ENCODE measurements at regions not wholly inside any gene's neighbourhood (a gene's known extent, or its start where the extent isn't known, plus 50 kb on each side); places are given as distances from the start of the nearest gene placed in this dataset.

- intact Hi-C loops (cut with DNase I), result no loop called here
These were observed 92.0 kb upstream of the DKK2 start for GRCh38 chr4:107128116-107128515.

DNA sequence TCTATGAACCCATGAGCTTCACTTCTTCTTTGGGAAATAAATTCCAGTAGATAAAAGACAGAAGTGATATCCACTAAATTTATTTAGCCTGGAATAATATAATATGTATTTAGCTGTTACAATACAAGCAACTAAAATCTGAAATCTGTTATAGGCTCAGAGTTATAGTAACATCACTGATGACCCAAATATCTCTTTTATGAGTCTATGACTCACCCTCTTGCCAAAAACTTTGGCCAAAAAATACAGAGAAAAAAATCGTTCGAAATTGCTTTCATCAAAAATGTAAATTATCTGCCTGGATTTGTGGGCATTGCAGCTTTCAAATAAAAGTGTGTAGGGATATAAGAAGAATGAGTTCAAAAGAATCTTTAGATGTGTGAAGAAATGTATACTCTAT is 89.4 kb upstream of the DKK2 start:
- intact Hi-C loops (cut with DNase I), result no loop called here

More at GRCh38 chr4:107128116-107128515, 92.0 kb upstream of the DKK2 start:
- no peak for DNase-seq

DNA sequence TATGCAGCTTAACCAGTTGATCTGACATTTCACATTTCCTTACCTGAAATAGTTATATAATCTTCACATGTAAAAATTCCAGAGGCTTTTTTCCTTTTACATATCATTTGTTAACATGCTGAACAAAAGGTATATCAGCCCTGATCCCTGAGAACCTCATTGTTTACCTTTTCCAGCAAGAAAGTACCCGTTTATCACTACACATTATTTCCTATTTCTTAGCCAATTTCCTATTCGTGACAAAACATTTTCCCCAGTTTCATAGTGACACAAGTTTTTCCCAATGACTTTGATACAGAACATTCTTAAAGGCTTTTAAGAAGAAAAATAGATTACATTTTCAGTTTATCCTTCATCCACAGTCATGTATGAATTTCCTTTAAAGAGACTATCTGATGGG is 86.6 kb upstream of the DKK2 start:
- no peak for DNase-seq
- intact Hi-C loops (cut with DNase I), result no loop called here

More for the DNA sequence above, 89.4 kb upstream of the DKK2 start:
- no peak for DNase-seq

- DNase-seq, result no peak
- intact Hi-C loops (cut with DNase I), result no loop called here
These were observed 84.5 kb upstream of the DKK2 start for GRCh38 chr4:107120661-107121060.

- intact Hi-C loops (cut with DNase I), result no loop called here
- no peak for DNase-seq
These were observed 81.6 kb upstream of the DKK2 start for GRCh38 chr4:107117726-107118125.

- DNase-seq, result no peak
- intact Hi-C loops (cut with DNase I), result no loop called here
These were observed 79.2 kb upstream of the DKK2 start for GRCh38 chr4:107115185-107115847.

- no peak for DNase-seq
- intact Hi-C loops (cut with DNase I), result no loop called here
These were observed 77.9 kb upstream of the DKK2 start for GRCh38 chr4:107114059-107114458.

DNA sequence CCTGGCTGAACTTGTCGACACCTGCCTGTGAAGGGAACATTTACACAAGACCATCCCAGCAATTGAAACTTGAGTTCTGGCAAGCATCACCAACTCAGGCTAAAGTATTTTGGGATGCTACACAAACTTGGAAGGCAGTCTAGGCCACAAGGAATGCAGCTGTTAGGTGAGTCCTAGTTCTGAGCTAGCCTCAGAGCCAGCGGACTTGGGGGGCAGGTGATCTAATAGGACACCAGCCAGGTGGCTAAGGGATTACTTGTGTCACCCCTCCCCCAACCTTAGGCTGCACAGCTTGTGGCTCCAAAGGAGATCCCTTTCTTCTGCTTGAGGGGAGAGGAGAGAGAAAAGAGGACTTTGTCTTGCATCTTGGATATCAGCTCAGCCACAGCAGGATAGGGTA is 62.3 kb upstream of the DKK2 start:
- intact Hi-C loops (cut with DNase I), result no loop called here
- no peak for DNase-seq

GRCh38 chr4:107094976-107095375 is 58.9 kb upstream of the DKK2 start:
- intact Hi-C loops (cut with DNase I), result no loop called here
- peak in 2 of 10 donors; percentile 59 to 67 for DNase-seq

DNA sequence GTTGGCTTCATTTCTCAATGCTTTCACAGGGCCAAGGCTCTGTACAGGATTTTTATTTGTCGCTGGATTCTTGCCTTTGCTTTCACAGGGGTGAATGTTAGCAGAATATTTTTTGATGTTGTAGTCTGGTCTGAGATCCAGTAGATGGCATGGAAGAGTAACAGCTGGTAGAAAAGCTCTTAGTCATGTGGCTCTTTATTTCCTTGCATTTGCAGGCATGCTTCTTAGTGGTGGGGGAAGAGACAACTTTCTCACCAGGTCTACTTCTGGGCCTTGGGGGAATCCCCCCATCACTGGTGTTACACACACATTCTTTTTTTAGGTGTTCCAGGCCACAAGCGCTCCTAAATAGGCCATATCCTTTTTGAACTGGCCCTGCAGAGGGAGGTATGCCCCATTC is 58.2 kb upstream of the DKK2 start:
- no peak for DNase-seq

More for the DNA sequence above, 58.2 kb upstream of the DKK2 start:
- intact Hi-C loops (cut with DNase I), result no loop called here

Measured in posterior cingulate gyrus (tissue), 11 donors.